Esophagus squamous epithelium (tissue), 4 donors: ENCODE measurements at regions not wholly inside any gene's neighbourhood (a gene's known extent, or its start where the extent isn't known, plus 50 kb on each side); places are given as distances from the start of the nearest gene placed in this dataset.

Experiments
- CTCF ChIP-seq, 6 experiments: fragments of 450-650 bp in 4 of 6; fragments of 200-600 bp in 2 of 6; sonication (generic) in 2 of 6; IDR thresholded peaks; one replicate each; pipeline ENCODE4 v1.5.1; 2016 to 2019; ENCODE audit warnings: antibody characterized with exemption in 6 of 6, mild to moderate bottlenecking in 4 of 6, moderate library complexity in 4 of 6
- POLR2A ChIP-seq, 4 donors: fragments of 450-650 bp; IDR thresholded peaks; one replicate each; pipeline ENCODE4 v1.6.1; 2017; ENCODE audit warnings: antibody characterized with exemption in 4 of 4, mild to moderate bottlenecking in 4 of 4, moderate library complexity in 3 of 4

GRCh38 chr6:3515669-3516068, 58.8 kb upstream of the SLC22A23 start:
- TF ChIP-seq CTCF (IDR thresholded peaks at IDR 0.05) = no peak
- TF ChIP-seq POLR2A (IDR thresholded peaks at IDR 0.05) = no peak
